ENCODE measurements at regions not wholly inside any gene's neighbourhood (a gene's known extent, or its start where the extent isn't known, plus 50 kb on each side); places are given as distances from the start of the nearest gene placed in this dataset.

DNA sequence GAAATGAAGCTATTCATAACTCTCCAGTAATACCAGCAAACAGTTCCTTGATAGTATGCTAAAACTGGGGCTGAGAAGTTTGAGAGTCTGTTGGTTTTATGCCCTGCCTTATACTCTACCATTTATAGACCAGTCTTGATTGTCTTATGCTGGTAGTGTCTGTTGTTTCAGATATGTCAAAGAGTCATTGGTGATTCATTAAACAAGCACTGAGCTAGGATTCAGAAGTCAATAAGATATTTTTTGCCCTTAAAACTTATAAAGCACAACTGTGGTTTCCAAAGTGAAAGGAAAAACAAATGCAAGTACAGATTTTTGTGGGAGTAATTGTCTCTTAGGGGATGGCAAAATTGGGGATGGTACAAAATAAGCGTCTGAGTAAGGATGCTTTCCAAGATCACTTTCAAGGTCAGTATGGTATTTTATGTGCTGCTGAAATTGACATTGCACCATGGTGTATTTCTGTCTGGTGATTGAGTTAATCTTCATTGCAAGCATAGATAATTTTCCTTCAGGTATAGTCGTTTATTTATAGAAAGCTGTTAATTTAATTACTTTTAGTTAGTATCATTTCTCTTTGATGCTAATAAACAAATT is 289.5 kb upstream of the E2F7 start:
- TF ChIP-seq, protein P1, sequence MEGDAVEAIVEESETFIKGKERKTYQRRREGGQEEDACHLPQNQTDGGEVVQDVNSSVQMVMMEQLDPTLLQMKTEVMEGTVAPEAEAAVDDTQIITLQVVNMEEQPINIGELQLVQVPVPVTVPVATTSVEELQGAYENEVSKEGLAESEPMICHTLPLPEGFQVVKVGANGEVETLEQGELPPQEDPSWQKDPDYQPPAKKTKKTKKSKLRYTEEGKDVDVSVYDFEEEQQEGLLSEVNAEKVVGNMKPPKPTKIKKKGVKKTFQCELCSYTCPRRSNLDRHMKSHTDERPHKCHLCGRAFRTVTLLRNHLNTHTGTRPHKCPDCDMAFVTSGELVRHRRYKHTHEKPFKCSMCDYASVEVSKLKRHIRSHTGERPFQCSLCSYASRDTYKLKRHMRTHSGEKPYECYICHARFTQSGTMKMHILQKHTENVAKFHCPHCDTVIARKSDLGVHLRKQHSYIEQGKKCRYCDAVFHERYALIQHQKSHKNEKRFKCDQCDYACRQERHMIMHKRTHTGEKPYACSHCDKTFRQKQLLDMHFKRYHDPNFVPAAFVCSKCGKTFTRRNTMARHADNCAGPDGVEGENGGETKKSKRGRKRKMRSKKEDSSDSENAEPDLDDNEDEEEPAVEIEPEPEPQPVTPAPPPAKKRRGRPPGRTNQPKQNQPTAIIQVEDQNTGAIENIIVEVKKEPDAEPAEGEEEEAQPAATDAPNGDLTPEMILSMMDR (conservative IDR thresholded peaks at IDR 0.05), result no peak
- no peak for TF ChIP-seq ZFX (IDR thresholded peaks at IDR 0.05)
